LNCaP clone FGC (cell line): ENCODE measurements at regions not wholly inside any gene's neighbourhood (a gene's known extent, or its start where the extent isn't known, plus 50 kb on each side); places are given as distances from the start of the nearest gene placed in this dataset.

ENCODE experiments used
- DNase-seq: peaks from one replicate; pipeline ENCODE4 v3.0.0-alpha.2; 2011; ENCODE audit warnings: low read depth
- H3K4me3 ChIP-seq: 2 replicates; pipeline ENCODE4 v1.5.1; 2011; ENCODE audit warnings: mild to moderate bottlenecking, low read depth, low read length, control low read depth
- TF ChIP-seq, protein P1 (sequence below): IDR thresholded peaks from 2 replicates; pipeline ENCODE4 v1.5.1; 2012; ENCODE audit warnings: mild to moderate bottlenecking; ENCODE audit not compliant: control insufficient read depth, insufficient read depth; ENCODE audit errors: extremely low read depth

DNA sequence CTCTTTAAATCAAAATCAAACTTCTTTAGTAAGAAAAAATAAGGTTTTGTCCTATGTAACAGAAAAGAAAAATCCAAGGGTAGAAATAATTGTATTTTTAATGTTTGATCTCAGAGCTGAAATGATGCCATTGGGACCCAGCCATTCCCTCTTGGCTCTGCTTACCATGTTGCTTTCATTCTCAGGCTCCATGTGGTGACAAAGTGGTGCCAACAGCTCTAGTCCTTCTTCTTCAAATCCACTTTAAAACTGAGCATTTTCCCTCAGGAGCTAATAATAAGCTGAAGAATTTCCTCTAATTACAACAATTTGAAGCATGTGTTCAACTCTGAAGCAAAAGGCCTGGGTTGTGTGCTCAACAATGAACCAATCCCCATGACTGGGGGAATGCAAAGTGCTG lies 327.9 kb downstream of the EN1 start:
- TF ChIP-seq, protein P1, sequence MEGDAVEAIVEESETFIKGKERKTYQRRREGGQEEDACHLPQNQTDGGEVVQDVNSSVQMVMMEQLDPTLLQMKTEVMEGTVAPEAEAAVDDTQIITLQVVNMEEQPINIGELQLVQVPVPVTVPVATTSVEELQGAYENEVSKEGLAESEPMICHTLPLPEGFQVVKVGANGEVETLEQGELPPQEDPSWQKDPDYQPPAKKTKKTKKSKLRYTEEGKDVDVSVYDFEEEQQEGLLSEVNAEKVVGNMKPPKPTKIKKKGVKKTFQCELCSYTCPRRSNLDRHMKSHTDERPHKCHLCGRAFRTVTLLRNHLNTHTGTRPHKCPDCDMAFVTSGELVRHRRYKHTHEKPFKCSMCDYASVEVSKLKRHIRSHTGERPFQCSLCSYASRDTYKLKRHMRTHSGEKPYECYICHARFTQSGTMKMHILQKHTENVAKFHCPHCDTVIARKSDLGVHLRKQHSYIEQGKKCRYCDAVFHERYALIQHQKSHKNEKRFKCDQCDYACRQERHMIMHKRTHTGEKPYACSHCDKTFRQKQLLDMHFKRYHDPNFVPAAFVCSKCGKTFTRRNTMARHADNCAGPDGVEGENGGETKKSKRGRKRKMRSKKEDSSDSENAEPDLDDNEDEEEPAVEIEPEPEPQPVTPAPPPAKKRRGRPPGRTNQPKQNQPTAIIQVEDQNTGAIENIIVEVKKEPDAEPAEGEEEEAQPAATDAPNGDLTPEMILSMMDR, result no peak
- DNase-seq, result no peak
- H3K4me3 ChIP-seq, result no peak overlapping the region

GRCh38 chr2:118510807-118511206 lies 336.6 kb downstream of the EN1 start:
- no peak overlapping the region for H3K4me3 ChIP-seq
- TF ChIP-seq, protein P1, result no peak
- no peak for DNase-seq

DNA sequence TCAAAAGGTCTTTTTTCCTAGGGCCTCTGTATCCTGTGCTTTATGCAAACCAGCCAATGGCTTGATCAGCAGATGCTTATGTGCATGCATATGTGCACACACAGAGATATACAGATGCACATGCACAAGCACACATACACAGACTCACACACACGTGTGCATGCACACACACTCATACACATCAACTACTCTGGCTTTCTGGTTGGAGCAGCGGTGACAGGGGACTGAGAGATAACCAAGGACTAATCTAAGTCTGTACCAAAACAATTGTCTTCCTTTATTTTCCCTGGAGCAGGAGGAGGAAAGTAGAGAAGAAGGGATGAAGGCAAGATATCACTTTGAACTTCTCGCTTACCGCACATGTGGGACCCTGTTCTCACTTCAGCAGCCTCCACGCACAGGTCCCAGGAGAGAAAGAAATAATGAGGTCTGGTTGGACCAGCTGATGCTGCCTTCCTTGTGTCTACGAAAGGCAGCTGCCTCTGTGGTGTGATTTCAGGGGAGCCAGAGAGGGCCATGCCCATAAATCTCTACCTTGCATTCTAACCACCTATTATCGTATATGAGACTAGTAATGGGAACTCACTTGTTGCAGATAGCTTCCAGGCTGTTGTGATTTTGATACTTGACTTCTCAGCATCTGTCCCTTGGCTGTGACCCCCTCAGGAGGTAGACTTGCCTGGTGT lies 338.0 kb downstream of the EN1 start:
- TF ChIP-seq, protein P1, result no peak
- no peak for DNase-seq
- H3K4me3 ChIP-seq, result no peak overlapping the region

- no peak overlapping the region for H3K4me3 ChIP-seq
- no peak for DNase-seq
- TF ChIP-seq, protein P1, result no peak
These were observed 339.2 kb downstream of the EN1 start for GRCh38 chr2:118508282-118508681.

GRCh38 chr2:118505436-118505835 lies 342.0 kb downstream of the EN1 start:
- no peak overlapping the region for H3K4me3 ChIP-seq
- TF ChIP-seq, protein P1, result no peak
- no peak for DNase-seq

GRCh38 chr2:118502106-118502505 lies 345.3 kb downstream of the EN1 start:
- no peak overlapping the region for H3K4me3 ChIP-seq
- TF ChIP-seq, protein P1, result no peak
- DNase-seq, result no peak

DNA sequence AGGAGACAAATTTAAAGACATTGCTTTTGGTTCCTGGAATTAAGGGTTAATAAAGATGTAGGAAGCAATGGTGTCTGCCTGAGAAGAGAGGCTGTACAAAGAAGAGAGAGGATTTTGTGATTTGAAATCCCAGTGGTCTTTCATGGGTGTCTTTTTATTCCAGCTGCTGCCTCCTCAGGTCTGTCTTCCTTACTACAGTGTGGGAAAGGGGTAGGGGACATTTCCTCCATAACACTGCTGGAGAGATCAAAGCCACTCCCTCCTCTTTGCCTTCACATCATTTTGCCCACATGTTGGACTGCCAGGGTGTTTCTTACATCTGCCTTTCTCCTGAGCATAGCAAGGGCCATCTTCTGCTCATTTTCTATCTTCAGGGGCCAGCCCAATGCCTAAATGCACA lies 348.5 kb downstream of the EN1 start:
- no peak overlapping the region for H3K4me3 ChIP-seq
- TF ChIP-seq, protein P1, result no peak
- no peak for DNase-seq
